HepG2 (cell line): ENCODE measurements at regions not wholly inside any gene's neighbourhood (a gene's known extent, or its start where the extent isn't known, plus 50 kb on each side); places are given as distances from the start of the nearest gene placed in this dataset.

Source experiments
- ATAC-seq: fragments of 200-7000 bp; cut with Tn5 transposase; 3 replicates; pipeline ENCODE4 v1.9.1; 2020; ENCODE audit warnings: mild to moderate bottlenecking, moderate library complexity
- BruUV-seq: library from RNA; stranded (reverse); fragments of 400-500 nt; replicated peaks from 2 replicates; lab custom pipeline; 2021; lab: Mats Ljungman, UMichigan
- CTCF ChIA-PET: fragments of 300-600 bp; formaldehyde crosslinking; extraction: SDS; loops from one replicate; lab custom pipeline; 2021; ENCODE audit warnings: low total read pairs, inconsistent platforms, low intra/inter-chr PET ratio; lab: Yijun Ruan, JAX
- POLR2A ChIA-PET: fragments of 350-600 bp; sonication (Branson Sonifier 250); formaldehyde crosslinking; loops from one replicate; lab custom pipeline; 2020; ENCODE audit warnings: antibody characterized with exemption, inconsistent platforms; lab: Yijun Ruan, JAX
- DNase-seq: peaks from one replicate; pipeline ENCODE4 v3.0.0-alpha.2; 2015; ENCODE audit warnings: low spot score
- FAIRE-seq: peaks from 3 replicates; lab custom pipeline; 2011; peaks lifted over from hg19 to GRCh38; lab: Jason Lieb, UNC
- H2AFZ ChIP-seq: one replicate; pipeline ENCODE4 v1.6.1; 2011; ENCODE audit warnings: low read length, inconsistent platforms
- H3K27ac ChIP-seq: fragments of 300-600 bp; 3 replicates; pipeline ENCODE4 v1.8.0; 2011; ENCODE audit warnings: mixed run types, mild to moderate bottlenecking, mixed read lengths, low read length, inconsistent platforms; ENCODE audit not compliant: insufficient read depth; ENCODE audit errors: extremely low read length
- H3K27me3 ChIP-seq, 2 experiments: fragments of 200-600 bp in 1 of 2; 2 replicates in 1 of 2; 3 replicates in 1 of 2; pipeline versions ENCODE4 v1.6.0 to v1.8.0; 2011; ENCODE audit warnings: low read length in 2 of 2, mild to moderate bottlenecking in 2 of 2, moderate library complexity in 2 of 2, inconsistent platforms in 1 of 2; ENCODE audit not compliant: insufficient read depth in 2 of 2, control insufficient read depth in 1 of 2
- H3K36me3 ChIP-seq, 2 experiments: fragments of 200-600 bp in 1 of 2; replicated peaks in 1 of 2; 2 replicates in 1 of 2; 3 replicates in 1 of 2; pipeline versions ENCODE4 v1.5.1 to v1.8.0; 2011; ENCODE audit warnings: low read length in 2 of 2, inconsistent platforms in 1 of 2; ENCODE audit not compliant: insufficient read depth in 2 of 2, control insufficient read depth in 1 of 2
- H3K4me1 ChIP-seq: 2 replicates; pipeline ENCODE4 v1.5.1; 2012; ENCODE audit warnings: low read length, inconsistent platforms; ENCODE audit not compliant: insufficient read depth
- H3K4me2 ChIP-seq: 2 replicates; pipeline ENCODE4 v1.6.0; 2011; ENCODE audit warnings: low read depth, low read length, inconsistent platforms
- H3K4me3 ChIP-seq, 3 experiments: fragments of 200-600 bp in 1 of 3; sonication (generic), shearing (Covaris generic) in 1 of 3; replicated peaks in 1 of 3; 2 replicates each; pipeline ENCODE4 v1.5.1; 2011 to 2016; ENCODE audit warnings: low read length in 3 of 3, inconsistent platforms in 2 of 3, low read depth in 2 of 3, mild to moderate bottlenecking in 2 of 3, control low read depth in 1 of 3, mixed read lengths in 1 of 3; ENCODE audit not compliant: insufficient read depth in 1 of 3
- H3K79me2 ChIP-seq: one replicate; pipeline ENCODE4 v1.6.1; 2011; ENCODE audit warnings: low read length, inconsistent platforms; ENCODE audit not compliant: insufficient read depth
- H3K9ac ChIP-seq: 2 replicates; pipeline ENCODE4 v1.6.0; 2011; ENCODE audit warnings: mild to moderate bottlenecking, low read depth, low read length, inconsistent platforms; ENCODE audit not compliant: insufficient read depth
- H3K9me3 ChIP-seq: 2 replicates; pipeline ENCODE4 v1.5.1; 2012; ENCODE audit warnings: mild to moderate bottlenecking, low read length
- H4K20me1 ChIP-seq: 2 replicates; pipeline ENCODE4 v1.6.0; 2011; ENCODE audit warnings: inconsistent platforms, mild to moderate bottlenecking, low read length, moderate library complexity; ENCODE audit not compliant: insufficient read depth
- MAF1 ChIP-seq: sonication (generic); formaldehyde crosslinking; IDR thresholded peaks from 2 replicates; pipeline ENCODE4 v1.5.0; 2020; ENCODE audit warnings: missing genetic modification reagents, borderline replicate concordance
- PAX8 ChIP-seq: sonication (generic); formaldehyde crosslinking; IDR thresholded peaks from 2 replicates; pipeline ENCODE4 v1.8.0; 2022; ENCODE audit warnings: mild to moderate bottlenecking, missing genetic modification reagents, borderline replicate concordance
- PAXIP1 ChIP-seq: sonication (generic); formaldehyde crosslinking; conservative IDR thresholded peaks from 2 replicates; pipeline ENCODE4 v1.4.0; 2020; ENCODE audit warnings: mild to moderate bottlenecking, missing genetic modification reagents, moderate library complexity
- RFX5 ChIP-seq: IDR thresholded peaks from 2 replicates; pipeline ENCODE4 v1.6.1; 2011; ENCODE audit warnings: low read depth, low read length, improper control_type of control experiment
- SP1 ChIP-seq, 2 experiments: fragments of 450-650 bp in 1 of 2; sonication (generic) in 1 of 2; formaldehyde crosslinking in 1 of 2; IDR thresholded peaks; 2 replicates each; pipeline versions ENCODE4 v1.4.0 to v1.6.1; 2016 to 2020; ENCODE audit warnings: missing genetic modification reagents in 1 of 2
- ZNF383 ChIP-seq: sonication (generic); formaldehyde crosslinking; IDR thresholded peaks from 2 replicates; pipeline ENCODE4 v1.4.0; 2020; ENCODE audit warnings: missing genetic modification reagents, mild to moderate bottlenecking, borderline replicate concordance
- ZNF703 ChIP-seq: sonication (generic); formaldehyde crosslinking; IDR thresholded peaks from 2 replicates; pipeline ENCODE4 v1.5.1; 2020; ENCODE audit warnings: missing genetic modification reagents, mild to moderate bottlenecking, moderate library complexity, borderline replicate concordance
- ZNF768 ChIP-seq: sonication (generic); formaldehyde crosslinking; IDR thresholded peaks from 2 replicates; pipeline ENCODE4 v1.4.0; 2020; ENCODE audit warnings: missing genetic modification reagents
- WGBS: methylation state at CpG from one replicate; pipeline ENCODE4 v1.1.6; 2017; ENCODE audit warnings: low lambda C conversion rate; 5-methylcytosine and 5-hydroxymethylcytosine counted together
- in situ Hi-C: cut with HindIII; loops from 2 replicates; pipeline ENCODE4 v1.10.0; 2017; ENCODE audit warnings: low pct_unique_long_range_greater_than_20kb; ENCODE audit not compliant: extremely low pct_ligation_motif_present
- intact Hi-C: fragments of 100-400 bp; cut with micrococcal nuclease; formaldehyde crosslinking; loops from one replicate; pipeline ENCODE4 v1.10.0; 2022; ENCODE audit not compliant: unreplicated experiment

- TF ChIP-seq PAXIP1 (CRISPR knock-in tag): no peak
- no peak for TF ChIP-seq ZNF768 (CRISPR knock-in tag)
- no peak for TF ChIP-seq RFX5
- no peak for TF ChIP-seq ZNF383 (CRISPR knock-in tag)
- TF ChIP-seq SP1 (IDR thresholded peaks at IDR 0.05): no peak
- TF ChIP-seq SP1 (CRISPR knock-in tag; IDR thresholded peaks at IDR 0.05): no peak
- TF ChIP-seq MAF1 (CRISPR knock-in tag): no peak
These were observed 113.3 kb downstream of the RPS12 start (continued) for GRCh38 chr6:132927713-132928112.

DNA sequence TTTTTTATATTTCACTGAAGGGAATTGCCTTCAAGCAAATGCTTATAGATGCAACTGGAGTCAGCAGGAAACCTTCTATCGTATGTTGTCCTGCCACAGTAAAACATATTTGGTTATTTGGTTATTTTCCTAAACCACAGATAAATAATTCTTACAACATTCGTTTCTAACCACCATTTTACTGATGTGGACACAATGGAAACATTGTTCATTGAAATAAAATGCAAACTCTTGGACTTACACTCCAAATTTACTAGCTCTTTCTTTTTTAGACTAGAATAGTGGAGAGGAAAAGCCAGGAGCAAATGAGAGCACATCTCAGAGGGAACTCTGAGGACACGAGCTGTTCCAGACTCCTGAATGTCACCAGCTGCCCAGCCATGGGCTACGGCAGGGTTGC lies 114.8 kb downstream of the RPS12 start:
- no peaks in the 10 kb centered on the region for H3K9me3 ChIP-seq
- BruUV-seq: no TSS peak
- no peaks in the 10 kb centered on the region for H3K79me2 ChIP-seq
- no peak for DNase-seq
- no peak overlapping the region for H3K9ac ChIP-seq
- H3K4me2 ChIP-seq: no peak overlapping the region
- CTCF ChIA-PET: no interaction called here
- H2AFZ ChIP-seq: no peak overlapping the region
- FAIRE-seq: no peak
- POLR2A ChIA-PET: no interaction called here
- no peak for ATAC-seq
- no peaks in the 10 kb centered on the region for H4K20me1 ChIP-seq
- H3K4me3 ChIP-seq: no peak overlapping the region
- peaks cover 0 to 4% of the 10 kb centered on the region in 2 experiments; a peak in 1 of 5 replicates for H3K27me3 ChIP-seq
- H3K27ac ChIP-seq: no peak overlapping the region
- H3K36me3 ChIP-seq: no peaks in the 10 kb centered on the region
- TF ChIP-seq PAX8 (CRISPR knock-in tag): no peak
- TF ChIP-seq ZNF703: no peak
- intact Hi-C loops: no loop called here
- 11% methylated on average over 4 of the region's 4 CpGs for WGBS
- in situ Hi-C loops: no loop called here
- no peaks in the 10 kb centered on the region for H3K4me1 ChIP-seq
